NCI-H82 treated with DMSO at 0.1 percent for 48 hours (cell line): ENCODE measurements at regions not wholly inside any gene's neighbourhood (a gene's known extent, or its start where the extent isn't known, plus 50 kb on each side); places are given as distances from the start of the nearest gene placed in this dataset.
A peak's percentile ranks its signal among the peaks of the same experiment; 100 is the strongest.

Source experiments
- DNase-seq: peaks from one replicate; lab custom pipeline; 2025; ENCODE audit not compliant: unreplicated experiment; lab: John Stamatoyannopoulos, UW

GRCh38 chr18:24875286-24875685 lies 414.8 kb downstream of the HRH4 start:
- DNase-seq, result no peak

- no peak for DNase-seq
Measured at GRCh38 chr18:24875777-24876176, 415.3 kb downstream of the HRH4 start.

- no peak for DNase-seq
Measured at GRCh38 chr18:24876266-24876665, 415.8 kb downstream of the HRH4 start.

- DNase-seq, result no peak
Measured at GRCh38 chr18:24877066-24877465, 416.6 kb downstream of the HRH4 start.

- no peak for DNase-seq
Measured at GRCh38 chr18:24877546-24877945, 417.1 kb downstream of the HRH4 start.

- DNase-seq, result peak; percentile 1
Measured at GRCh38 chr18:24878289-24878688, 417.9 kb downstream of the HRH4 start.

- no peak for DNase-seq
Measured at GRCh38 chr18:24885276-24885675, 424.8 kb downstream of the HRH4 start.

- DNase-seq, result no peak
Measured at GRCh38 chr18:24894880-24895279, 434.4 kb downstream of the HRH4 start.

- DNase-seq, result no peak
Measured at GRCh38 chr18:24897461-24897860, 437.0 kb downstream of the HRH4 start.

- no peak for DNase-seq
Measured at GRCh38 chr18:24910221-24910620, 441.7 kb downstream of the ZNF521 start.

GRCh38 chr18:24913507-24914170 lies 438.3 kb downstream of the ZNF521 start:
- DNase-seq, result no peak

GRCh38 chr18:24914171-24914525 lies 437.8 kb downstream of the ZNF521 start:
- no peak for DNase-seq

GRCh38 chr18:24914685-24915084 lies 437.3 kb downstream of the ZNF521 start:
- DNase-seq, result no peak

GRCh38 chr18:24915547-24915946 lies 436.4 kb downstream of the ZNF521 start:
- no peak for DNase-seq

- no peak for DNase-seq
Measured at GRCh38 chr18:24917767-24918166, 434.2 kb downstream of the ZNF521 start.

- DNase-seq, result no peak
Measured at GRCh38 chr18:24918257-24918656, 433.7 kb downstream of the ZNF521 start.

GRCh38 chr18:24919181-24919797 lies 432.7 kb downstream of the ZNF521 start:
- DNase-seq, result no peak

GRCh38 chr18:24922491-24922890 lies 429.5 kb downstream of the ZNF521 start:
- DNase-seq, result no peak

- DNase-seq, result no peak
Measured at GRCh38 chr18:24923138-24923537, 428.8 kb downstream of the ZNF521 start.

- no peak for DNase-seq
Measured at GRCh38 chr18:24924066-24924716, 427.8 kb downstream of the ZNF521 start.

- DNase-seq, result no peak
Measured at GRCh38 chr18:24926649-24927048, 425.3 kb downstream of the ZNF521 start.

GRCh38 chr18:24928301-24928878 lies 423.6 kb downstream of the ZNF521 start:
- DNase-seq, result no peak
